A549 (cell line): ENCODE measurements at regions not wholly inside any gene's neighbourhood (a gene's known extent, or its start where the extent isn't known, plus 50 kb on each side); places are given as distances from the start of the nearest gene placed in this dataset.

Experiments used
- CEBPB ChIP-seq, 2 experiments: fragments of >200 bp in 1 of 2; sonication (Bioruptor Twin) in 1 of 2; formaldehyde crosslinking in 1 of 2; IDR thresholded peaks; 2 replicates each; pipeline ENCODE4 v1.6.1; 2012 to 2016
- EP300 ChIP-seq, 2 experiments: fragments of >200 bp; sonication (Bioruptor Twin); formaldehyde crosslinking; IDR thresholded peaks; 2 replicates in 1 of 2; 3 replicates in 1 of 2; pipeline ENCODE4 v1.6.1; 2016 to 2017
- FOSL2 ChIP-seq, 2 experiments: fragments of 450-650 bp in 1 of 2; fragments of >200 bp in 1 of 2; sonication (Bioruptor Twin) in 1 of 2; formaldehyde crosslinking; IDR thresholded peaks; 2 replicates each; pipeline versions ENCODE4 v1.5.0 to v1.6.1; 2016 to 2020; ENCODE audit warnings: mild to moderate bottlenecking in 1 of 2, moderate library complexity in 1 of 2
- MAFK ChIP-seq: fragments of 450-650 bp; IDR thresholded peaks from 2 replicates; pipeline ENCODE4 v1.6.1; 2014; ENCODE audit not compliant: partially characterized antibody
- MAX ChIP-seq: IDR thresholded peaks from 2 replicates; pipeline ENCODE4 v1.6.1; 2012
- POLR2A ChIP-seq: IDR thresholded peaks from 2 replicates; pipeline ENCODE4 v1.6.1; 2012; ENCODE audit warnings: mild to moderate bottlenecking, low read length
- POLR2AphosphoS2 ChIP-seq: conservative IDR thresholded peaks from 2 replicates; pipeline ENCODE4 v1.6.1; 2012; ENCODE audit warnings: low read length, improper control_type of control experiment, inconsistent platforms
- RAD21 ChIP-seq, 2 experiments: fragments of >200 bp in 1 of 2; sonication (Bioruptor Twin) in 1 of 2; formaldehyde crosslinking in 1 of 2; IDR thresholded peaks in 1 of 2; conservative IDR thresholded peaks in 1 of 2; 2 replicates in 1 of 2; 3 replicates in 1 of 2; pipeline ENCODE4 v1.6.1; 2012 to 2018; ENCODE audit warnings: inconsistent platforms in 1 of 2
- SMC3 ChIP-seq: fragments of >200 bp; sonication (Bioruptor Twin); formaldehyde crosslinking; IDR thresholded peaks from 3 replicates; pipeline ENCODE4 v1.6.1; 2018; ENCODE audit warnings: inconsistent platforms
- TF ChIP-seq, protein P1 (sequence below): fragments of >200 bp; sonication (Bioruptor Twin); formaldehyde crosslinking; IDR thresholded peaks from 3 replicates; pipeline ENCODE4 v1.5.1; 2016
- TF ChIP-seq, protein P2 (sequence below): IDR thresholded peaks from 2 replicates; pipeline ENCODE4 v1.6.1; 2012; ENCODE audit warnings: low read depth, borderline replicate concordance
- TF ChIP-seq, protein P3 (sequence below): fragments of 450-650 bp; IDR thresholded peaks from 2 replicates; pipeline ENCODE4 v1.6.1; 2014; ENCODE audit warnings: antibody characterized with exemption
- TF ChIP-seq, protein P4 (sequence below): fragments of 200-600 bp; sonication (generic); IDR thresholded peaks from 2 replicates; pipeline ENCODE4 v1.6.1; 2016; ENCODE audit warnings: antibody characterized with exemption, mild to moderate bottlenecking, moderate library complexity

DNA sequence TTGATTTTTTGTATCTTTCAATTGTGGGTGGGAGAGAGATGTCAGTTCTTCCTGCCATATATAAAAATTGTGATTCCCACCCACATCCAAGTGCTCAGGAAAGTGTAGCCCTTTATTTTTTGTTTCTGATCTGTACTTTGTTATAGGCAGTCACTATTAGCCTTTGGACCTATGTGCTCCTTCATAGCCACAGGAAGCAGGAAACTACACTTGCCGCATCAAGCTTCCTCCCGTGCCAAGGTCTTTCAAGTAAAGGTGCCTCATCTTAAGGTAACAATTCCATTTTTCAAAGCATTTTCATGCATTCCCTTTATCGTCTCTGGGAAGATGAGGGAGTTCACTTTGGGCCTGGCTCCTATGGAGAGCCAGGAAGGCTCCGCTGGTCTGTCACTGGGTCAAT lies 339.0 kb downstream of the DIRAS2 start:
- TF ChIP-seq SMC3 (no peak), POLR2A (no peak), FOSL2 (IDR thresholded peaks at IDR 0.05) (no peak), FOSL2 (CRISPR knock-in tag; IDR thresholded peaks at IDR 0.05) (no peak), MAFK (no peak), POLR2AphosphoS2 (no peak), RAD21 (conservative IDR thresholded peaks at IDR 0.05 in 1 of 2, IDR thresholded peaks at IDR 0.05 in 1 of 2) (no peak), MAX (no peak), CEBPB (IDR thresholded peaks at IDR 0.05) (no peak), EP300 (IDR thresholded peaks at IDR 0.05) (no peak)
- TF ChIP-seq, protein P1, sequence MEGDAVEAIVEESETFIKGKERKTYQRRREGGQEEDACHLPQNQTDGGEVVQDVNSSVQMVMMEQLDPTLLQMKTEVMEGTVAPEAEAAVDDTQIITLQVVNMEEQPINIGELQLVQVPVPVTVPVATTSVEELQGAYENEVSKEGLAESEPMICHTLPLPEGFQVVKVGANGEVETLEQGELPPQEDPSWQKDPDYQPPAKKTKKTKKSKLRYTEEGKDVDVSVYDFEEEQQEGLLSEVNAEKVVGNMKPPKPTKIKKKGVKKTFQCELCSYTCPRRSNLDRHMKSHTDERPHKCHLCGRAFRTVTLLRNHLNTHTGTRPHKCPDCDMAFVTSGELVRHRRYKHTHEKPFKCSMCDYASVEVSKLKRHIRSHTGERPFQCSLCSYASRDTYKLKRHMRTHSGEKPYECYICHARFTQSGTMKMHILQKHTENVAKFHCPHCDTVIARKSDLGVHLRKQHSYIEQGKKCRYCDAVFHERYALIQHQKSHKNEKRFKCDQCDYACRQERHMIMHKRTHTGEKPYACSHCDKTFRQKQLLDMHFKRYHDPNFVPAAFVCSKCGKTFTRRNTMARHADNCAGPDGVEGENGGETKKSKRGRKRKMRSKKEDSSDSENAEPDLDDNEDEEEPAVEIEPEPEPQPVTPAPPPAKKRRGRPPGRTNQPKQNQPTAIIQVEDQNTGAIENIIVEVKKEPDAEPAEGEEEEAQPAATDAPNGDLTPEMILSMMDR, result no peak
- TF ChIP-seq, protein P2, sequence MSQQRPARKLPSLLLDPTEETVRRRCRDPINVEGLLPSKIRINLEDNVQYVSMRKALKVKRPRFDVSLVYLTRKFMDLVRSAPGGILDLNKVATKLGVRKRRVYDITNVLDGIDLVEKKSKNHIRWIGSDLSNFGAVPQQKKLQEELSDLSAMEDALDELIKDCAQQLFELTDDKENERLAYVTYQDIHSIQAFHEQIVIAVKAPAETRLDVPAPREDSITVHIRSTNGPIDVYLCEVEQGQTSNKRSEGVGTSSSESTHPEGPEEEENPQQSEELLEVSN, result no peak
- TF ChIP-seq, protein P3, sequence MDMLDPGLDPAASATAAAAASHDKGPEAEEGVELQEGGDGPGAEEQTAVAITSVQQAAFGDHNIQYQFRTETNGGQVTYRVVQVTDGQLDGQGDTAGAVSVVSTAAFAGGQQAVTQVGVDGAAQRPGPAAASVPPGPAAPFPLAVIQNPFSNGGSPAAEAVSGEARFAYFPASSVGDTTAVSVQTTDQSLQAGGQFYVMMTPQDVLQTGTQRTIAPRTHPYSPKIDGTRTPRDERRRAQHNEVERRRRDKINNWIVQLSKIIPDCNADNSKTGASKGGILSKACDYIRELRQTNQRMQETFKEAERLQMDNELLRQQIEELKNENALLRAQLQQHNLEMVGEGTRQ, result no peak
- TF ChIP-seq, protein P4, sequence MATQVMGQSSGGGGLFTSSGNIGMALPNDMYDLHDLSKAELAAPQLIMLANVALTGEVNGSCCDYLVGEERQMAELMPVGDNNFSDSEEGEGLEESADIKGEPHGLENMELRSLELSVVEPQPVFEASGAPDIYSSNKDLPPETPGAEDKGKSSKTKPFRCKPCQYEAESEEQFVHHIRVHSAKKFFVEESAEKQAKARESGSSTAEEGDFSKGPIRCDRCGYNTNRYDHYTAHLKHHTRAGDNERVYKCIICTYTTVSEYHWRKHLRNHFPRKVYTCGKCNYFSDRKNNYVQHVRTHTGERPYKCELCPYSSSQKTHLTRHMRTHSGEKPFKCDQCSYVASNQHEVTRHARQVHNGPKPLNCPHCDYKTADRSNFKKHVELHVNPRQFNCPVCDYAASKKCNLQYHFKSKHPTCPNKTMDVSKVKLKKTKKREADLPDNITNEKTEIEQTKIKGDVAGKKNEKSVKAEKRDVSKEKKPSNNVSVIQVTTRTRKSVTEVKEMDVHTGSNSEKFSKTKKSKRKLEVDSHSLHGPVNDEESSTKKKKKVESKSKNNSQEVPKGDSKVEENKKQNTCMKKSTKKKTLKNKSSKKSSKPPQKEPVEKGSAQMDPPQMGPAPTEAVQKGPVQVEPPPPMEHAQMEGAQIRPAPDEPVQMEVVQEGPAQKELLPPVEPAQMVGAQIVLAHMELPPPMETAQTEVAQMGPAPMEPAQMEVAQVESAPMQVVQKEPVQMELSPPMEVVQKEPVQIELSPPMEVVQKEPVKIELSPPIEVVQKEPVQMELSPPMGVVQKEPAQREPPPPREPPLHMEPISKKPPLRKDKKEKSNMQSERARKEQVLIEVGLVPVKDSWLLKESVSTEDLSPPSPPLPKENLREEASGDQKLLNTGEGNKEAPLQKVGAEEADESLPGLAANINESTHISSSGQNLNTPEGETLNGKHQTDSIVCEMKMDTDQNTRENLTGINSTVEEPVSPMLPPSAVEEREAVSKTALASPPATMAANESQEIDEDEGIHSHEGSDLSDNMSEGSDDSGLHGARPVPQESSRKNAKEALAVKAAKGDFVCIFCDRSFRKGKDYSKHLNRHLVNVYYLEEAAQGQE, result no peak
